SJSA1 (cell line): ENCODE measurements at regions not wholly inside any gene's neighbourhood (a gene's known extent, or its start where the extent isn't known, plus 50 kb on each side); places are given as distances from the start of the nearest gene placed in this dataset.

Experiments used
- DNase-seq, 2 experiments: peaks; one replicate each; pipeline ENCODE4 v3.0.0-alpha.2; 2015 to 2020; ENCODE audit warnings: low spot score in 2 of 2, low read depth in 1 of 2
- H3K27ac ChIP-seq: fragments of 250-450 bp; sonication (Bioruptor Pico); 2 replicates; pipeline ENCODE4 v1.5.1; 2020; ENCODE audit warnings: mild to moderate bottlenecking, moderate library complexity
- H3K27me3 ChIP-seq: fragments of 250-450 bp; sonication (Bioruptor Pico); replicated peaks from 2 replicates; pipeline ENCODE4 v1.5.1; 2020; ENCODE audit warnings: mild to moderate bottlenecking, moderate library complexity
- H3K36me3 ChIP-seq: fragments of 250-450 bp; sonication (Bioruptor Pico); 2 replicates; pipeline ENCODE4 v1.5.1; 2020; ENCODE audit warnings: mild to moderate bottlenecking
- H3K4me1 ChIP-seq: fragments of 250-450 bp; sonication (Bioruptor Pico); replicated peaks from 2 replicates; pipeline ENCODE4 v1.6.1; 2021; ENCODE audit warnings: mild to moderate bottlenecking
- H3K4me3 ChIP-seq: fragments of 250-450 bp; sonication (Bioruptor Pico); 2 replicates; pipeline ENCODE4 v1.5.1; 2020; ENCODE audit warnings: mild to moderate bottlenecking
- H3K9me3 ChIP-seq: fragments of 250-450 bp; sonication (Bioruptor Pico); replicated peaks from 2 replicates; pipeline ENCODE4 v1.5.1; 2020; ENCODE audit warnings: mild to moderate bottlenecking

- H3K36me3 ChIP-seq = no peaks in the 10 kb centered on the region
- peaks cover 19% of the 10 kb centered on the region for H3K9me3 ChIP-seq
- H3K4me1 ChIP-seq = no peaks in the 10 kb centered on the region
- no peak overlapping the region for H3K4me3 ChIP-seq
- H3K27me3 ChIP-seq = no peaks in the 10 kb centered on the region
- no peak for DNase-seq
- H3K27ac ChIP-seq = no peak overlapping the region
Measured at GRCh38 chr5:162473041-162473714, 405.6 kb downstream of the GABRG2 start.

GRCh38 chr5:162474239-162474638 lies 406.7 kb downstream of the GABRG2 start:
- no peaks in the 10 kb centered on the region for H3K27me3 ChIP-seq
- H3K9me3 ChIP-seq = peaks cover 10% of the 10 kb centered on the region
- no peak overlapping the region for H3K27ac ChIP-seq
- H3K4me3 ChIP-seq = no peak overlapping the region
- H3K4me1 ChIP-seq = no peaks in the 10 kb centered on the region
- H3K36me3 ChIP-seq = no peaks in the 10 kb centered on the region
- no peak for DNase-seq

- no peak for DNase-seq
- Histone ChIP-seq H3K27me3 (no peaks in the 10 kb centered on the region), H3K4me3 (no peak overlapping the region), H3K36me3 (no peaks in the 10 kb centered on the region), H3K9me3 (peaks cover 3% of the 10 kb centered on the region), H3K27ac (no peak overlapping the region), H3K4me1 (no peaks in the 10 kb centered on the region)
Measured at GRCh38 chr5:162484095-162484494, 416.5 kb downstream of the GABRG2 start.

GRCh38 chr5:162484986-162485385 lies 417.4 kb downstream of the GABRG2 start:
- Histone ChIP-seq H3K4me3 (no peak overlapping the region), H3K27ac (no peak overlapping the region), H3K27me3 (no peaks in the 10 kb centered on the region), H3K9me3 (no peaks in the 10 kb centered on the region; the same call in none of the 2 replicates), H3K4me1 (no peaks in the 10 kb centered on the region), H3K36me3 (no peaks in the 10 kb centered on the region)
- no peak for DNase-seq

GRCh38 chr5:162485666-162486292 lies 418.2 kb downstream of the GABRG2 start:
- H3K27me3 ChIP-seq = no peaks in the 10 kb centered on the region
- H3K9me3 ChIP-seq = no peaks in the 10 kb centered on the region; the same call in none of the 2 replicates
- no peak overlapping the region for H3K4me3 ChIP-seq
- no peaks in the 10 kb centered on the region for H3K36me3 ChIP-seq
- H3K4me1 ChIP-seq = no peaks in the 10 kb centered on the region
- no peak overlapping the region for H3K27ac ChIP-seq
- no peak for DNase-seq

GRCh38 chr5:162487528-162488525 lies 420.3 kb downstream of the GABRG2 start:
- no peak for DNase-seq
- Histone ChIP-seq H3K9me3 (peaks cover 2% of the 10 kb centered on the region; the same call in 1 of the 2 replicates), H3K27ac (no peak overlapping the region), H3K36me3 (no peaks in the 10 kb centered on the region), H3K27me3 (no peaks in the 10 kb centered on the region), H3K4me3 (no peak overlapping the region), H3K4me1 (no peaks in the 10 kb centered on the region)

- H3K4me3 ChIP-seq = no peak overlapping the region
- no peak for DNase-seq
- H3K4me1 ChIP-seq = no peaks in the 10 kb centered on the region
- no peak overlapping the region for H3K27ac ChIP-seq
- H3K9me3 ChIP-seq = peaks cover 19% of the 10 kb centered on the region
- H3K27me3 ChIP-seq = no peaks in the 10 kb centered on the region
- H3K36me3 ChIP-seq = no peaks in the 10 kb centered on the region
Measured at GRCh38 chr5:162496100-162496808, 428.7 kb downstream of the GABRG2 start.

- H3K4me3 ChIP-seq = no peak overlapping the region
- H3K4me1 ChIP-seq = no peaks in the 10 kb centered on the region
- DNase-seq = no peak
- H3K27ac ChIP-seq = no peak overlapping the region
- no peaks in the 10 kb centered on the region for H3K27me3 ChIP-seq
- no peaks in the 10 kb centered on the region for H3K36me3 ChIP-seq
- peaks cover 19% of the 10 kb centered on the region for H3K9me3 ChIP-seq
Measured at GRCh38 chr5:162497455-162497854, 429.9 kb downstream of the GABRG2 start.

- no peak for DNase-seq
- no peak overlapping the region for H3K4me3 ChIP-seq
- H3K36me3 ChIP-seq = no peaks in the 10 kb centered on the region
- H3K27ac ChIP-seq = no peak overlapping the region
- H3K4me1 ChIP-seq = no peaks in the 10 kb centered on the region
- H3K9me3 ChIP-seq = peaks cover 22% of the 10 kb centered on the region
- no peaks in the 10 kb centered on the region for H3K27me3 ChIP-seq
Measured at GRCh38 chr5:162502780-162503179, 435.2 kb downstream of the GABRG2 start.

GRCh38 chr5:162503796-162504195 lies 436.2 kb downstream of the GABRG2 start:
- H3K4me3 ChIP-seq = no peak overlapping the region
- H3K4me1 ChIP-seq = no peaks in the 10 kb centered on the region
- H3K27me3 ChIP-seq = no peaks in the 10 kb centered on the region
- peaks cover 22% of the 10 kb centered on the region for H3K9me3 ChIP-seq
- H3K36me3 ChIP-seq = no peaks in the 10 kb centered on the region
- no peak overlapping the region for H3K27ac ChIP-seq
- no peak for DNase-seq

GRCh38 chr5:162512935-162513565 lies 445.5 kb downstream of the GABRG2 start:
- no peaks in the 10 kb centered on the region for H3K36me3 ChIP-seq
- no peaks in the 10 kb centered on the region for H3K27me3 ChIP-seq
- H3K4me3 ChIP-seq = no peak overlapping the region
- H3K9me3 ChIP-seq = peaks cover 9% of the 10 kb centered on the region
- no peaks in the 10 kb centered on the region for H3K4me1 ChIP-seq
- DNase-seq = no peak
- H3K27ac ChIP-seq = no peak overlapping the region

- no peak for DNase-seq
- Histone ChIP-seq H3K27ac (no peak overlapping the region), H3K4me3 (no peak overlapping the region), H3K27me3 (no peaks in the 10 kb centered on the region), H3K4me1 (no peaks in the 10 kb centered on the region), H3K9me3 (peaks cover 9% of the 10 kb centered on the region), H3K36me3 (no peaks in the 10 kb centered on the region)
Measured at GRCh38 chr5:162514116-162514515, 446.5 kb downstream of the GABRG2 start.

GRCh38 chr5:162520878-162521277 lies 453.3 kb downstream of the GABRG2 start:
- peaks cover 22% of the 10 kb centered on the region for H3K9me3 ChIP-seq
- DNase-seq = no peak
- H3K27me3 ChIP-seq = no peaks in the 10 kb centered on the region
- no peak overlapping the region for H3K27ac ChIP-seq
- no peaks in the 10 kb centered on the region for H3K4me1 ChIP-seq
- no peak overlapping the region for H3K4me3 ChIP-seq
- H3K36me3 ChIP-seq = no peaks in the 10 kb centered on the region
